Right atrium auricular region (tissue), 2 donors: ENCODE measurements at regions not wholly inside any gene's neighbourhood (a gene's known extent, or its start where the extent isn't known, plus 50 kb on each side); places are given as distances from the start of the nearest gene placed in this dataset.

Source experiments
- DNase-seq: peaks from one replicate; pipeline ENCODE4 v3.0.0-alpha.2; 2019; ENCODE audit warnings: low spot score
- H3K27ac ChIP-seq, 2 donors: fragments of 200-600 bp; sonication (generic); 1 replicate in 1 of 2; 2 replicates in 1 of 2; pipeline ENCODE4 v1.5.1; 2016 to 2019
- H3K27me3 ChIP-seq, 2 donors: fragments of 200-600 bp; sonication (generic); one replicate each; pipeline versions ENCODE4 v1.5.1 to v1.6.0; 2017 to 2019
- H3K36me3 ChIP-seq: fragments of 200-600 bp; sonication (generic); one replicate; pipeline ENCODE4 v1.5.1; 2016
- H3K4me1 ChIP-seq, 2 donors: fragments of 200-600 bp; sonication (generic); one replicate each; pipeline versions ENCODE4 v1.5.1 to v1.6.0; 2017 to 2019
- H3K4me3 ChIP-seq, 2 donors: fragments of 200-600 bp; sonication (generic); 1 replicate in 1 of 2; 2 replicates in 1 of 2; pipeline ENCODE4 v1.5.1; 2017 to 2019; ENCODE audit warnings: mild to moderate bottlenecking in 1 of 2, moderate library complexity in 1 of 2
- H3K9me3 ChIP-seq, 2 donors: fragments of 200-600 bp; sonication (generic); one replicate each; pipeline ENCODE4 v1.5.1; 2019
- CTCF ChIP-seq, 2 donors: fragments of 200-600 bp; sonication (generic); IDR thresholded peaks; one replicate each; pipeline ENCODE4 v1.5.1; 2019; ENCODE audit warnings: antibody characterized with exemption in 2 of 2

DNA sequence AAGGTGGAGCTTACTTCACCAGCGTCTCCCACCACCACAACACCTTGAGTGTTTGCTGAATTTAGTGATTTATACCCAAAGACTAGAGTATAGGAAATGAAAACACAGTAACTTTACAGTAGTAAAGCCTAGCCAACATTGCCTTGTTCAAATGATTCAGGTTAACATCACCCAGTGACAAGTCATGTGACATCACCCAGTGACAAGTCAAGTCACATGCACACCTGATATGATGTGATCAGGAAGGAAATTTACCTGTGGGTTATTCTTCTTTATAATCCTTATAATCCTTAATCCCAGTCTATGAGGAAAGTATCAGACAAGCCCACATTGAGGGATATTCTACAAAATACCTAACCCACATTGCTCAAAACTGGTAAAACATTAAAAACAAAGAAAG lies 545.6 kb upstream of the MEF2C start:
- Histone ChIP-seq H3K36me3 (no peaks in the 10 kb centered on the region), H3K9me3 (no peaks in the 10 kb centered on the region), H3K4me3 (no peak overlapping the region), H3K4me1 (no peaks in the 10 kb centered on the region), H3K27me3 (no peaks in the 10 kb centered on the region), H3K27ac (no peak overlapping the region)
- no peak for TF ChIP-seq CTCF (IDR thresholded peaks at IDR 0.05)
- no peak for DNase-seq

DNA sequence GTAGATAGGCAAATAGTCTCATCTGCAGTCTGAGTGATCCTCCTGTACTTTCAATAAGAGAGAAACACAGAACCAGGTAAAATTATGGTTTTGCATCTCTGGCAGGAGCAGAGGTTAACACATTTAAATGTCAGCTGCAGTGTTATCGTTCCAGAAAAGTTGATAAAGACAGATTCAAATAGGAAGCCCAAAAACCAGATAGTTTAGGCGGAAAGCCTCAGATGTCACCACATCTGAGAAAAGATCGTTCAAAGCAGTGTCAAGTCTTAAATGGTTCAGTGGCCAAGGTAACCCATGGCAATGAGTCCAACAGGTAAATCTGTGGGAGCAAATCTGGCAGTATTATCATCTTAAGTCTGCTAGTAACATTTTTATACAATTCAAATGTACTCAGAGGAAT lies 542.1 kb upstream of the MEF2C start:
- DNase-seq, result no peak
- no peak for TF ChIP-seq CTCF (IDR thresholded peaks at IDR 0.05)

DNA sequence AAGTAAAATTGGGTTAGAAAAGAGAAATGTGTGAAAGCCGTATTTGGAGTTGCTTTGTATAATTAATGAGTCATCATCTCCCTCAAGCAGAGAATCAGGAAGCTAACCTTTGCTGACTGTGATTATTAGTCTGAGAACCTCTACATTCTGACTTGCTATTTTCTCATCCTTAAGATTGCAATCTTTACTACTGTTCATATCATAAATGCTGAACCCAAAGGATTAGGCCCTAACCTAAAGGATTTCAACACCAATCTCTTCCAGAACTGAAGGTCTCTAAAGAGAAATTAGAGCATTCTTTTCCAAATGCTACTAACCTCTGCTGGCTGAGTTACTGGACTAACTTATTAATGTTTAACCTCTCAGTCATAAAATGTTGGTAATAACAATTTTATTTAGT lies 538.1 kb upstream of the MEF2C start:
- DNase-seq, result no peak
- H3K36me3 ChIP-seq, result no peaks in the 10 kb centered on the region
- H3K4me1 ChIP-seq, result no peaks in the 10 kb centered on the region
- no peak overlapping the region for H3K27ac ChIP-seq
- TF ChIP-seq CTCF (IDR thresholded peaks at IDR 0.05), result no peak
- no peaks in the 10 kb centered on the region for H3K27me3 ChIP-seq
- H3K9me3 ChIP-seq, result peaks cover 0 to 6% of the 10 kb centered on the region in 2 donors
- H3K4me3 ChIP-seq, result no peak overlapping the region

More for the DNA sequence above, 542.1 kb upstream of the MEF2C start:
- Histone ChIP-seq H3K36me3 (no peaks in the 10 kb centered on the region), H3K4me1 (no peaks in the 10 kb centered on the region), H3K9me3 (peaks cover 0 to 6% of the 10 kb centered on the region in 2 donors), H3K4me3 (no peak overlapping the region), H3K27ac (no peak overlapping the region), H3K27me3 (no peaks in the 10 kb centered on the region)

- no peak overlapping the region for H3K27ac ChIP-seq
- no peaks in the 10 kb centered on the region for H3K27me3 ChIP-seq
- DNase-seq, result no peak
- H3K4me1 ChIP-seq, result no peaks in the 10 kb centered on the region
- H3K4me3 ChIP-seq, result no peak overlapping the region
- no peak for TF ChIP-seq CTCF (IDR thresholded peaks at IDR 0.05)
- no peaks in the 10 kb centered on the region for H3K36me3 ChIP-seq
- peaks cover 0 to 6% of the 10 kb centered on the region in 2 donors for H3K9me3 ChIP-seq
These were observed 535.6 kb upstream of the MEF2C start for GRCh38 chr5:89418407-89419085.

DNA sequence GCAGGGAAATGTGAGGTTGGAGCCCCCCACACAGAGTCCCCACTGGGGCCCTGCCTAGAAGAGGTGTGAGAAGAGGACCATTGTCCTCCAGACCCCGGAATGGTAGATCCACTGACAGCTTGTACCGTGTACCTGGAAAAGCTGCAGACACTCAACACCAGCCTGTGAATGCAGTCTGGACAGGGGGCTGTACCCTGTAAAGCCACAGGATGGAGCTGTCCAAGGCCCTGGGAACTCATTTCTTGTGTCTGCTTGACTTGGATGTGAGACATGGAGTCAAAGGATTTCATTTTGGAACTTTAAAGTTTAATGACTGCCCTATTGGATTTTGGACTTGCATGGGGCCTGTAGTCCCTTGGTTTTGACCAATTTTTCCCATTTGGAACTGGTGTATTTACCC lies 535.0 kb upstream of the MEF2C start:
- no peak overlapping the region for H3K4me3 ChIP-seq
- DNase-seq, result no peak
- no peaks in the 10 kb centered on the region for H3K36me3 ChIP-seq
- no peak overlapping the region for H3K27ac ChIP-seq
- H3K9me3 ChIP-seq, result peaks cover 0 to under 1% of the 10 kb centered on the region in 2 donors
- no peaks in the 10 kb centered on the region for H3K4me1 ChIP-seq
- no peak for TF ChIP-seq CTCF (IDR thresholded peaks at IDR 0.05)
- H3K27me3 ChIP-seq, result no peaks in the 10 kb centered on the region

- H3K27ac ChIP-seq, result no peak overlapping the region
- no peaks in the 10 kb centered on the region for H3K4me1 ChIP-seq
- TF ChIP-seq CTCF (IDR thresholded peaks at IDR 0.05), result no peak
- no peak for DNase-seq
- no peak overlapping the region for H3K4me3 ChIP-seq
- no peaks in the 10 kb centered on the region for H3K27me3 ChIP-seq
- H3K36me3 ChIP-seq, result no peaks in the 10 kb centered on the region
- H3K9me3 ChIP-seq, result no peaks in the 10 kb centered on the region
These were observed 534.5 kb upstream of the MEF2C start for GRCh38 chr5:89417515-89417914.
